ENCODE measurements at regions not wholly inside any gene's neighbourhood (a gene's known extent, or its start where the extent isn't known, plus 50 kb on each side); places are given as distances from the start of the nearest gene placed in this dataset.
"Not testable (repeated sequence)": the region's sequence is repeated elsewhere in the genome, so short reads cannot be mapped to it uniquely, and the experiment has no call there.

GRCh38 chr12:86421333-86421732 lies 165.1 kb upstream of the MGAT4C start:
- no peak for DNase-seq (ENCODE audit: low read depth, low spot score)

GRCh38 chr12:86414201-86414600 lies 158.0 kb upstream of the MGAT4C start:
- DNase-seq (ENCODE audit: low read depth, low spot score) = no peak

GRCh38 chr12:86411710-86412109 lies 155.5 kb upstream of the MGAT4C start:
- DNase-seq (ENCODE audit: low read depth, low spot score) = no peak

GRCh38 chr12:86407620-86408208 lies 151.5 kb upstream of the MGAT4C start:
- no peak for DNase-seq (ENCODE audit: low read depth, low spot score)

- no peak for DNase-seq (ENCODE audit: low read depth, low spot score)
Observed at GRCh38 chr12:86389949-86390348, 133.8 kb upstream of the MGAT4C start.

- DNase-seq (ENCODE audit: low read depth, low spot score) = no peak
Observed at GRCh38 chr12:86387591-86388145, 131.5 kb upstream of the MGAT4C start.

GRCh38 chr12:86383759-86384158 lies 127.6 kb upstream of the MGAT4C start:
- not testable (repeated sequence) for DNase-seq (ENCODE audit: low read depth, low spot score)

- no peak for DNase-seq (ENCODE audit: low read depth, low spot score)
Observed at GRCh38 chr12:86379337-86379736, 123.1 kb upstream of the MGAT4C start.

- DNase-seq (ENCODE audit: low read depth, low spot score) = no peak
Observed at GRCh38 chr12:86376052-86376451, 119.9 kb upstream of the MGAT4C start.

GRCh38 chr12:86373813-86374212 lies 117.6 kb upstream of the MGAT4C start:
- DNase-seq (ENCODE audit: low read depth, low spot score) = no peak

GRCh38 chr12:86367137-86367536 lies 110.9 kb upstream of the MGAT4C start:
- no peak for DNase-seq (ENCODE audit: low read depth, low spot score)

GRCh38 chr12:86349196-86349595 lies 93.0 kb upstream of the MGAT4C start:
- DNase-seq (ENCODE audit: low read depth, low spot score) = no peak

- no peak for DNase-seq (ENCODE audit: low read depth, low spot score)
Observed at GRCh38 chr12:86333955-86334522, 77.8 kb upstream of the MGAT4C start.

- no peak for DNase-seq (ENCODE audit: low read depth, low spot score)
Observed at GRCh38 chr12:86331457-86331856, 75.3 kb upstream of the MGAT4C start.

GRCh38 chr12:86331012-86331411 lies 74.8 kb upstream of the MGAT4C start:
- DNase-seq (ENCODE audit: low read depth, low spot score) = no peak

GRCh38 chr12:86312232-86312631 lies 56.0 kb upstream of the MGAT4C start:
- DNase-seq (ENCODE audit: low read depth, low spot score) = no peak
